HepG2 (cell line): ENCODE measurements at regions not wholly inside any gene's neighbourhood (a gene's known extent, or its start where the extent isn't known, plus 50 kb on each side); places are given as distances from the start of the nearest gene placed in this dataset.

Experiments used
- ATAC-seq: fragments of 200-7000 bp; cut with Tn5 transposase; 3 replicates; pipeline ENCODE4 v1.9.1; 2020; ENCODE audit warnings: mild to moderate bottlenecking, moderate library complexity
- BruUV-seq: library from RNA; stranded (reverse); fragments of 400-500 nt; replicated peaks from 2 replicates; lab custom pipeline; 2021; lab: Mats Ljungman, UMichigan
- CTCF ChIA-PET: fragments of 300-600 bp; formaldehyde crosslinking; extraction: SDS; loops from one replicate; lab custom pipeline; 2021; ENCODE audit warnings: low total read pairs, inconsistent platforms, low intra/inter-chr PET ratio; lab: Yijun Ruan, JAX
- POLR2A ChIA-PET: fragments of 350-600 bp; sonication (Branson Sonifier 250); formaldehyde crosslinking; loops from one replicate; lab custom pipeline; 2020; ENCODE audit warnings: antibody characterized with exemption, inconsistent platforms; lab: Yijun Ruan, JAX
- DNase-seq: peaks from one replicate; pipeline ENCODE4 v3.0.0-alpha.2; 2015; ENCODE audit warnings: low spot score
- FAIRE-seq: peaks from 3 replicates; lab custom pipeline; 2011; peaks lifted over from hg19 to GRCh38; lab: Jason Lieb, UNC
- H2AFZ ChIP-seq: one replicate; pipeline ENCODE4 v1.6.1; 2011; ENCODE audit warnings: low read length, inconsistent platforms
- H3K27ac ChIP-seq: fragments of 300-600 bp; 3 replicates; pipeline ENCODE4 v1.8.0; 2011; ENCODE audit warnings: mixed run types, mild to moderate bottlenecking, mixed read lengths, low read length, inconsistent platforms; ENCODE audit not compliant: insufficient read depth; ENCODE audit errors: extremely low read length
- H3K27me3 ChIP-seq, 2 experiments: fragments of 200-600 bp in 1 of 2; 2 replicates in 1 of 2; 3 replicates in 1 of 2; pipeline versions ENCODE4 v1.6.0 to v1.8.0; 2011; ENCODE audit warnings: low read length in 2 of 2, mild to moderate bottlenecking in 2 of 2, moderate library complexity in 2 of 2, inconsistent platforms in 1 of 2; ENCODE audit not compliant: insufficient read depth in 2 of 2, control insufficient read depth in 1 of 2
- H3K36me3 ChIP-seq, 2 experiments: fragments of 200-600 bp in 1 of 2; replicated peaks in 1 of 2; 2 replicates in 1 of 2; 3 replicates in 1 of 2; pipeline versions ENCODE4 v1.5.1 to v1.8.0; 2011; ENCODE audit warnings: low read length in 2 of 2, inconsistent platforms in 1 of 2; ENCODE audit not compliant: insufficient read depth in 2 of 2, control insufficient read depth in 1 of 2
- H3K4me1 ChIP-seq: 2 replicates; pipeline ENCODE4 v1.5.1; 2012; ENCODE audit warnings: low read length, inconsistent platforms; ENCODE audit not compliant: insufficient read depth
- H3K4me2 ChIP-seq: 2 replicates; pipeline ENCODE4 v1.6.0; 2011; ENCODE audit warnings: low read depth, low read length, inconsistent platforms
- H3K4me3 ChIP-seq, 3 experiments: fragments of 200-600 bp in 1 of 3; sonication (generic), shearing (Covaris generic) in 1 of 3; replicated peaks in 1 of 3; 2 replicates each; pipeline ENCODE4 v1.5.1; 2011 to 2016; ENCODE audit warnings: low read length in 3 of 3, inconsistent platforms in 2 of 3, low read depth in 2 of 3, mild to moderate bottlenecking in 2 of 3, control low read depth in 1 of 3, mixed read lengths in 1 of 3; ENCODE audit not compliant: insufficient read depth in 1 of 3
- H3K79me2 ChIP-seq: one replicate; pipeline ENCODE4 v1.6.1; 2011; ENCODE audit warnings: low read length, inconsistent platforms; ENCODE audit not compliant: insufficient read depth
- H3K9ac ChIP-seq: 2 replicates; pipeline ENCODE4 v1.6.0; 2011; ENCODE audit warnings: mild to moderate bottlenecking, low read depth, low read length, inconsistent platforms; ENCODE audit not compliant: insufficient read depth
- H3K9me3 ChIP-seq: 2 replicates; pipeline ENCODE4 v1.5.1; 2012; ENCODE audit warnings: mild to moderate bottlenecking, low read length
- H4K20me1 ChIP-seq: 2 replicates; pipeline ENCODE4 v1.6.0; 2011; ENCODE audit warnings: inconsistent platforms, mild to moderate bottlenecking, low read length, moderate library complexity; ENCODE audit not compliant: insufficient read depth
- ATM ChIP-seq: fragments of 450-650 bp; IDR thresholded peaks from 2 replicates; pipeline ENCODE4 v1.7.1; 2017; ENCODE audit warnings: mild to moderate bottlenecking, borderline replicate concordance
- CSRNP1 ChIP-seq: sonication (generic); formaldehyde crosslinking; IDR thresholded peaks from 2 replicates; pipeline ENCODE4 v1.8.1; 2023; ENCODE audit warnings: mild to moderate bottlenecking, missing genetic modification reagents
- GPBP1L1 ChIP-seq: sonication (generic); formaldehyde crosslinking; IDR thresholded peaks from 2 replicates; pipeline ENCODE4 v1.5.0; 2020; ENCODE audit warnings: mild to moderate bottlenecking, missing genetic modification reagents
- GTF2F1 ChIP-seq: fragments of 150-350 bp; IDR thresholded peaks from 2 replicates; pipeline ENCODE4 v1.6.1; 2014; ENCODE audit warnings: low read length
- KDM6A ChIP-seq: IDR thresholded peaks from 2 replicates; pipeline ENCODE4 v1.6.1; 2016; ENCODE audit warnings: low read depth
- NPAS2 ChIP-seq: sonication (generic); formaldehyde crosslinking; IDR thresholded peaks from 2 replicates; pipeline ENCODE4 v1.8.0; 2022; ENCODE audit warnings: mild to moderate bottlenecking, missing genetic modification reagents, borderline replicate concordance
- NR2F2 ChIP-seq: IDR thresholded peaks from 2 replicates; pipeline ENCODE4 v1.6.1; 2012; ENCODE audit warnings: low read depth, inconsistent platforms, borderline replicate concordance
- SIN3A ChIP-seq: IDR thresholded peaks from 2 replicates; pipeline ENCODE4 v1.6.1; 2011; ENCODE audit warnings: low read depth, mild to moderate bottlenecking, control low read depth, low read length, borderline replicate concordance
- ZNF44 ChIP-seq: sonication (generic); formaldehyde crosslinking; IDR thresholded peaks from 2 replicates; pipeline ENCODE4 v1.5.1; 2020; ENCODE audit warnings: mild to moderate bottlenecking, missing genetic modification reagents
- ZNF451 ChIP-seq: sonication (generic); formaldehyde crosslinking; IDR thresholded peaks from 2 replicates; pipeline ENCODE4 v1.5.0; 2020; ENCODE audit warnings: mild to moderate bottlenecking, missing genetic modification reagents
- ZNF770 ChIP-seq: sonication (generic); formaldehyde crosslinking; IDR thresholded peaks from 2 replicates; pipeline ENCODE4 v1.5.0; 2020; ENCODE audit warnings: mild to moderate bottlenecking, missing genetic modification reagents
- ZSCAN12 ChIP-seq: sonication (generic); formaldehyde crosslinking; IDR thresholded peaks from 2 replicates; pipeline ENCODE4 v1.9.0; 2021; ENCODE audit warnings: mild to moderate bottlenecking, missing genetic modification reagents
- ZUFSP ChIP-seq: sonication (generic); formaldehyde crosslinking; IDR thresholded peaks from 2 replicates; pipeline ENCODE4 v1.9.0; 2021; ENCODE audit warnings: missing genetic modification reagents, mild to moderate bottlenecking, borderline replicate concordance
- WGBS: methylation state at CpG from one replicate; pipeline ENCODE4 v1.1.6; 2017; ENCODE audit warnings: low lambda C conversion rate; 5-methylcytosine and 5-hydroxymethylcytosine counted together
- in situ Hi-C: cut with HindIII; loops from 2 replicates; pipeline ENCODE4 v1.10.0; 2017; ENCODE audit warnings: low pct_unique_long_range_greater_than_20kb; ENCODE audit not compliant: extremely low pct_ligation_motif_present
- intact Hi-C: fragments of 100-400 bp; cut with micrococcal nuclease; formaldehyde crosslinking; loops from one replicate; pipeline ENCODE4 v1.10.0; 2022; ENCODE audit not compliant: unreplicated experiment

- BruUV-seq: no TSS peak
- Histone ChIP-seq H4K20me1 (no peaks in the 10 kb centered on the region), H3K27me3 (0 out of 5 replicates have a peak, but pooled peaks cover 0 to 7% of the 10 kb centered on the region in 2 experiments), H3K9me3 (no peaks in the 10 kb centered on the region), H3K4me1 (no peaks in the 10 kb centered on the region), H3K79me2 (no peaks in the 10 kb centered on the region), H3K27ac (no peak overlapping the region), H3K4me2 (no peak overlapping the region), H2AFZ (no peak overlapping the region), H3K9ac (no peak overlapping the region), H3K4me3 (no peak overlapping the region), H3K36me3 (no peaks in the 10 kb centered on the region)
- in situ Hi-C loops: no loop called here
- no peak for ATAC-seq
- POLR2A ChIA-PET: no interaction called here
- WGBS: 34% methylated on average over 5 of the region's 5 CpGs
- intact Hi-C loops: no loop called here
- CTCF ChIA-PET: no interaction called here
- no peak for DNase-seq
- TF ChIP-seq NPAS2: no peak
- TF ChIP-seq ZNF44: no peak
- TF ChIP-seq ZNF770 (CRISPR knock-in tag): no peak
- TF ChIP-seq KDM6A: no peak
- no peak for TF ChIP-seq GPBP1L1
- no peak for TF ChIP-seq CSRNP1 (CRISPR knock-in tag)
- no peak for TF ChIP-seq ATM
- no peak for TF ChIP-seq SIN3A
- no peak for TF ChIP-seq ZUFSP (CRISPR knock-in tag)
- no peak for TF ChIP-seq NR2F2
- TF ChIP-seq ZSCAN12 (CRISPR knock-in tag): no peak
- no peak for TF ChIP-seq ZNF451 (CRISPR knock-in tag)
- TF ChIP-seq GTF2F1: no peak
- no peak for FAIRE-seq
These were observed 195.7 kb downstream of the LPIN1 start for GRCh38 chr2:11942178-11942569.
